MM.1S (cell line): ENCODE measurements at regions not wholly inside any gene's neighbourhood (a gene's known extent, or its start where the extent isn't known, plus 50 kb on each side); places are given as distances from the start of the nearest gene placed in this dataset.

Source experiments
- EZH2 ChIP-seq: fragments of 300-600 bp; sonication (generic); optimal IDR thresholded peaks from 2 replicates; pipeline ENCODE3; 2017; ENCODE audit warnings: low read depth, mild to moderate bottlenecking, antibody characterized with exemption, low read length, mixed read lengths
- EZH2phosphoT487 ChIP-seq: fragments of 300-600 bp; sonication (generic); IDR thresholded peaks from 2 replicates; pipeline ENCODE4 v1.6.1; 2018; ENCODE audit warnings: antibody characterized with exemption, low read length
- TF ChIP-seq, protein P1 (sequence below): fragments of 300-600 bp; sonication (generic); IDR thresholded peaks from 2 replicates; pipeline ENCODE4 v1.5.1; 2016; ENCODE audit warnings: antibody characterized with exemption, low read length, mixed read lengths

DNA sequence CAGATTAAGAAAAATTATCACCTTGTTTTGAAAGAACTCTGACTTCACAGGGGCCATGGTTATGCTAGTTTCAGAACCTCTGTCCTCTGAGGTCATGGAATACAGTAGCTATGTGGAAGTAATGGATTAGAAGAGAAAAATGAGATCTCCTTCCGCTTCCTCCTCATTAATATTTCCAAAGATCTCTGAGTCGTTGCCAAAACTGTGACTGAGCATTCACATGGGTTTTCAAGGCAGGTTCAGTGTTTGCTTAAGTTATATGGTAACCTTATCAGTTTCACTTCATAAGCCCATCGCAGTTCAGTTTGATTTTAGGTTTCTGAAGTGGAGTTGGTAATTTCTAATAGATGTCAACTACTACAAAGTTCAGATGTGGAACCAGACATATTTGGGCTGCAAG lies 321.2 kb upstream of the SOX9 start:
- TF ChIP-seq, protein P1, sequence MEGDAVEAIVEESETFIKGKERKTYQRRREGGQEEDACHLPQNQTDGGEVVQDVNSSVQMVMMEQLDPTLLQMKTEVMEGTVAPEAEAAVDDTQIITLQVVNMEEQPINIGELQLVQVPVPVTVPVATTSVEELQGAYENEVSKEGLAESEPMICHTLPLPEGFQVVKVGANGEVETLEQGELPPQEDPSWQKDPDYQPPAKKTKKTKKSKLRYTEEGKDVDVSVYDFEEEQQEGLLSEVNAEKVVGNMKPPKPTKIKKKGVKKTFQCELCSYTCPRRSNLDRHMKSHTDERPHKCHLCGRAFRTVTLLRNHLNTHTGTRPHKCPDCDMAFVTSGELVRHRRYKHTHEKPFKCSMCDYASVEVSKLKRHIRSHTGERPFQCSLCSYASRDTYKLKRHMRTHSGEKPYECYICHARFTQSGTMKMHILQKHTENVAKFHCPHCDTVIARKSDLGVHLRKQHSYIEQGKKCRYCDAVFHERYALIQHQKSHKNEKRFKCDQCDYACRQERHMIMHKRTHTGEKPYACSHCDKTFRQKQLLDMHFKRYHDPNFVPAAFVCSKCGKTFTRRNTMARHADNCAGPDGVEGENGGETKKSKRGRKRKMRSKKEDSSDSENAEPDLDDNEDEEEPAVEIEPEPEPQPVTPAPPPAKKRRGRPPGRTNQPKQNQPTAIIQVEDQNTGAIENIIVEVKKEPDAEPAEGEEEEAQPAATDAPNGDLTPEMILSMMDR: no peak
- TF ChIP-seq EZH2phosphoT487: no peak
- no peak for TF ChIP-seq EZH2
